ENCODE measurements at regions not wholly inside any gene's neighbourhood (a gene's known extent, or its start where the extent isn't known, plus 50 kb on each side); places are given as distances from the start of the nearest gene placed in this dataset.

DNA sequence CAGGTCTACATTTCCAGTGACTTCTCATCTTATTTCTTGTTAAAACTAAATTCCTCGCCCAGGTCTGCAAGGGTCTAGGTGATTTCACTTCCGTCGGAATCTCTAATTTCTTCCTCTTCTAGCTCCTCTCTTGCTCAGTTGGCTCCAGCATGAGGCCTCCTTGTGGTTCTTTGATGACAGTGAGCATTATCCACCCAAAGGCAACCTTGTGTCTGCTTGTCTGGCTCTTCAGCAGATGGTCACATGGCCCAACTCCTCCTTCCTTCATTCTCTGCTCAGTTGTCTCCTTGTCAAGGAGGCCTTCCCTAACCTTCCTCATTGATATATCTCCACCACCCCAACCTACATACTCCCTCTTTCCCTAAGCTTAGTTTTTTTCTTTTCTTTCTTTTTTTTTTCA lies 1391.4 kb downstream of the EFNB2 start:
- TF ChIP-seq, protein P1, sequence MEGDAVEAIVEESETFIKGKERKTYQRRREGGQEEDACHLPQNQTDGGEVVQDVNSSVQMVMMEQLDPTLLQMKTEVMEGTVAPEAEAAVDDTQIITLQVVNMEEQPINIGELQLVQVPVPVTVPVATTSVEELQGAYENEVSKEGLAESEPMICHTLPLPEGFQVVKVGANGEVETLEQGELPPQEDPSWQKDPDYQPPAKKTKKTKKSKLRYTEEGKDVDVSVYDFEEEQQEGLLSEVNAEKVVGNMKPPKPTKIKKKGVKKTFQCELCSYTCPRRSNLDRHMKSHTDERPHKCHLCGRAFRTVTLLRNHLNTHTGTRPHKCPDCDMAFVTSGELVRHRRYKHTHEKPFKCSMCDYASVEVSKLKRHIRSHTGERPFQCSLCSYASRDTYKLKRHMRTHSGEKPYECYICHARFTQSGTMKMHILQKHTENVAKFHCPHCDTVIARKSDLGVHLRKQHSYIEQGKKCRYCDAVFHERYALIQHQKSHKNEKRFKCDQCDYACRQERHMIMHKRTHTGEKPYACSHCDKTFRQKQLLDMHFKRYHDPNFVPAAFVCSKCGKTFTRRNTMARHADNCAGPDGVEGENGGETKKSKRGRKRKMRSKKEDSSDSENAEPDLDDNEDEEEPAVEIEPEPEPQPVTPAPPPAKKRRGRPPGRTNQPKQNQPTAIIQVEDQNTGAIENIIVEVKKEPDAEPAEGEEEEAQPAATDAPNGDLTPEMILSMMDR (IDR thresholded peaks at IDR 0.05): no peak
- TF ChIP-seq POLR2A (IDR thresholded peaks at IDR 0.05): no peak

Measured in thyroid gland (tissue), 4 donors.